ENCODE measurements at regions not wholly inside any gene's neighbourhood (a gene's known extent, or its start where the extent isn't known, plus 50 kb on each side); places are given as distances from the start of the nearest gene placed in this dataset.
A peak's percentile ranks its signal among the peaks of the same experiment; 100 is the strongest.

DNA sequence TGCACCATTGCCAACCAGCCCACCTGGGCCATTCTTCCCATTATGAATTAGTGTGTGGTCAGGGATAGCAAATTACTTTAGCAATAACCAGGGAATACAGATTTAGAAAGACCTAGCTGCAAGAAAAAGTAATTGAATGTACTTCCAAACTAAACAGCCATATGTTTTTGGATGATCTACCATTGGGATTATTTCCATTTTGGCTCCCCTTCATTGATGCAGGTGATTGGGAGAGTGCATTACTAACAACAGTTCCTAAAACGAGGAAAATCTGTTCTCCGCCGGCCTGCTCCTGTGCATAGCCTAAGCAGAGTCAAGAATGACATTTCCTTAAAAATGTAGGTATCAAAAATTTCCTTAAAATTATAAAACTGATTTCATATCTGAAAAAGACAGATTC is 58.5 kb downstream of the MAIP1 start:
- DNase-seq (ENCODE audit: low read depth): no peak

- DNase-seq (ENCODE audit: low read depth): no peak
Measured at GRCh38 chr2:200021449-200022114, 66.2 kb downstream of the MAIP1 start.

DNA sequence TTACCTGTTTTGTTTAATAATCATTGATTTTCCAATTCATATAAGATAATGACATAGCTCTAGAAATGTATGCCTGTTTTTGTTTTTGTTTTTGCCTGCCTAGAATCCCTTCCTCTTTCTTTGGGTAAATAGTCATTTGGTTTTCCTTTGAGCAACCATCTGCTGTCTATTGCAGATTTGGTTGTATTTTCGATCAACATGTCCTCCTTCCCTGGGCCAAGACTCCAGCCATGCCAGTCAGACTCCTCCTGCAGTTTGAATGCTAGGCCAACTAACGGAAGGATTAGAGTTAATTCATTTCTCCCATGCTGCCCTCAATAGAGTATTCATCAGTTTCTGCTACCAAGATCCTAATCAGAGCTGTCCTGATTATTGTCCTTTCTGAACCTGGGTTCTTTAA is 67.1 kb downstream of the MAIP1 start:
- DNase-seq (ENCODE audit: low read depth): no peak

DNA sequence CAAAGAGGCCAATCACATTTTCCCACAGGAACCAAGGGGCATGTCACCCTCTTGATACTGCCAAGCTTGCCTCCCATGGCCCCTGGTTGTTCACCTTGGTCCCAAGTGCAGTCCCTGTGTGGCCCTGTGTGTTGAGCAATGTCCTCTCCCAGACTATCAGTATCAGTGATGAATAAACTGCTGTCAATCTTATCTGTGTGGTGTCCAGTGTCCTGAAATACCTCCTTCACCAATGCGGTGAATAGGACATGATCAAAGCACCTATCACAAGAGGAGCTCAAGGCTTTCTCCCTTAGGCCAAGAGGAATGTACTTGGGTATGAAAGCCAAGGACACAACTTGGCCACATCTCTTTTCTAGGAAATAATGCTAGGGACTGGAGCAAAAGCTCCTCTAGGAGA is 68.2 kb downstream of the MAIP1 start:
- no peak for DNase-seq (ENCODE audit: low read depth)

DNA sequence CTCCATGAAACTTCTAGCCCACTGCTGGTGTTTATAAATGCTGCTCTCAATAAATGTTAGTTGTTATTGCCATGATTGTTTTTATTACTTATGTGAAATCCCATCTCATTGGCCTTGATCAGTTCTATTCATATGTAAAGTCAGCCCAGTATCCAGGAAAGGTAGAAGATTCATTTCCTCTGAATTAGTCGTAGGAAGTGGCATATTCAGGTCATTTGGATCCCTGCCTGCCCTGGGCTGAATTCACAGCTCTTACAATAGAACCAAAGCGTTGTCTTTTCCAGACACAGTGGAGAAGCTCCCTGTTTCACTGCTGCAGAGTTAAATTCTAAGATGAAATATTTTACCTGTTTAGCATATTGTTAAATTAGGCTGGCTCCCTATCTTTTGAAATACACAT is 70.3 kb downstream of the MAIP1 start:
- DNase-seq (ENCODE audit: low read depth): no peak

- peak; percentile 87 for DNase-seq (ENCODE audit: low read depth)
Measured at GRCh38 chr2:200026332-200027230, 71.2 kb downstream of the MAIP1 start.

- no peak for DNase-seq (ENCODE audit: low read depth)
Measured at GRCh38 chr2:200028998-200029397, 73.6 kb downstream of the MAIP1 start.

DNA sequence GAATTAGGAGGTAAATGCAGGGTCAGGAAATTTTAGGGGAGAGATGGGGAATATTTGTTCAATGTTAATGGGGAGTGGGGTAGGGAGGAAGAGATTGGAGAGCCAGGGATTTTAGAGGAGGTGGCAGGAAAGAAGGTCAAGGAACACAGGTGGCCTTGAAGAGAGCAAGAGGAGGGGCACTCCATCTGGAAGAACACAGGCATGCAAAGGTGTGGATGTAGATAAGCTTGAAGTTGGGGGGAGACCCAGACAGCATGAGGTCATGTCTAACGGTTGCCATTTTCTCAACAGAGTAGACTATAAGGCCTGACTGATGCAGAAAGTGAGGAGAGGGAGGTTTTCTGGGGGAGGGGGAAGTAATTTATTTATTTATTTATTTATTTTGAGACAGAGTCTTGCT is 77.5 kb downstream of the MAIP1 start:
- DNase-seq (ENCODE audit: low read depth): no peak

- no peak for DNase-seq (ENCODE audit: low read depth)
Measured at GRCh38 chr2:200033929-200034328, 78.5 kb downstream of the MAIP1 start.

- no peak for DNase-seq (ENCODE audit: low read depth)
Measured at GRCh38 chr2:200034816-200035215, 79.4 kb downstream of the MAIP1 start.

GRCh38 chr2:200039724-200040650 is 84.6 kb downstream of the MAIP1 start:
- DNase-seq (ENCODE audit: low read depth): peak; percentile 59

DNA sequence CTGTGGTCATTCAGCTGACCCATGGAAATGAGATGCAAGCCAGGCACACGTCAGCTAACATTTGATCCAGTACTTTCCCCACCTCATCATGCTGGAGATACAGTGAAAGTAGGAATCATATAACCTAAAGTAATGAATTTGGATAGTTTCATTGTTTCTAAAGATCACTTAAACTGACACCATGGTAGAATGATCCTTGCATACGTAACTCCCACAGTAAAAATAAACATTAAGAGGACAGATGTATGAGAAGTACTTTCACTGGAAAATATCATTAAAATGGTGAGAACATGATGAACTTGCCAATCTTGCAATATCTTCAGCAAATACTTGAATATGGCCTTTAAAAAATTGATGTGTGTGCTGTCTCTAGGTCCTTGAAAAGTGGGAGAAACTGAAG is 85.4 kb downstream of the MAIP1 start:
- no peak for DNase-seq (ENCODE audit: low read depth)

- DNase-seq (ENCODE audit: low read depth): no peak
Measured at GRCh38 chr2:200041639-200042038, 86.3 kb downstream of the MAIP1 start.

DNA sequence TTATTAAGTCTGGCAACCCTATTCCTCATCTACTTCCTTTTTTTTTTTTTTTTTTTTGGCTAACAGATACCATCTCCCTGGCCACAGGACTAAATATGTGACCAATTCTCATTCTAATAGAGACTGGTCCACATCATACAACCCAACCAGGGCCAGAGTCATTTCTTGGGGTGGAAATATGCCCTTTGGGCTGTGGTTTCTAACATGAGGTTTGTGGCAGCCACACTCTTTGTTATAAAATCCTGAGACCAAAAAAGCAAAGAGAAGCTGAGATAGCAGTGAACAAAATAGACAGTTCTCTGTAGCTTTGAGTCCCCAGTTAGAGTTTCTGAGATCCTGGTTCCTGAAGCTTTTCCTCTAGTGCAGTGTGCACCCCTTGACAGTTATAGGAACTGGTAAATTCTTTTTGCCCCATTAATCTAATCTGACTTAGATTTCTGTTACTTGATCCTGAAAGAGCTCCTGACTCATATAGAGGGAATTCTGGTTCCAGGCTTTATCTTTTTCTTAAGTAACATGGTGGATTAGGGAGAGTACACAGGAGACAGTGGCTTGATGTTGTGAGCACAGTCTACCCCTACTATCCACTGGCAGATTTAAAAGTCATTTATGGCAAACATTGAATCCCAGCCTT is 86.8 kb downstream of the MAIP1 start:
- no peak for DNase-seq (ENCODE audit: low read depth)

- no peak for DNase-seq (ENCODE audit: low read depth)
Measured at GRCh38 chr2:200042944-200043343, 87.6 kb downstream of the MAIP1 start.

DNA sequence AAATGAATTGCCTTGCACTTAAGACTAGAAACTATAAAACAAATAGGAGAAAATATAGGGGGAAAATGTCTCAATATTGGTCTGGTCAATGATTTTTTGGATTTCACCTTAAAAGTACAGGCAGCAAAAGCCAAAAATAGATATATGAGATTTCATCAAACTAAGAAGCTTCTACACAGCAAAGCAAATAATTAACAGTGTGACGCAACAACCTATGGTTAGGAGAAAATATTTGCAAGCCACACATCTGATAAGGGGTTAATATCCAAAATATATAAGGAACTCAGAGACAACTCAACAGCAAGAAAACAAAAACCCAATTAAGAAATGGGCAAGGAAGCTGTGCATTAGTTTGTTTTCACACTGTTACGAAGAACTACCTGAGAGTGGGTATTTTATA is 89.1 kb downstream of the MAIP1 start:
- DNase-seq (ENCODE audit: low read depth): no peak

GRCh38 chr2:200048421-200048820 is 93.0 kb downstream of the MAIP1 start:
- DNase-seq (ENCODE audit: low read depth): no peak

DNA sequence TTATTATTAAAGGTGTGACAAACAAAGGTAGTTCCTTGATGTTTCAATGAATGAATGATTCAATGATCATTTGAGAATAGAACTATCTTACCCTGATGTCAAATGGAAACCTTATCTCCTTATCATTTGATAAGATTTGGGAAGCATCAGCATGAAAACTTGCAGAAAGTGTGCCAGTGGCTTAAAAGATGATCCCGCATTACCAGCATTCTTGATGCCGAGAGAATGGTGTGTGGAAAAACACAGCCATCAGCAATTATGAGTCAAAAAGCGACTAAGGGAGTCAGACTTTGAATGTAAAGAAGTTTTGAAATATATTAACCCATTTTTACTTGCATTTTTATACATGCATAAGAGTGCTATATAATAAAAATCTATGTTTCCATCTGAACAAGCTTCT is 93.7 kb downstream of the MAIP1 start:
- no peak for DNase-seq (ENCODE audit: low read depth)

GRCh38 chr2:200050921-200051610 is 95.7 kb downstream of the MAIP1 start:
- no peak for DNase-seq (ENCODE audit: low read depth)

DNA sequence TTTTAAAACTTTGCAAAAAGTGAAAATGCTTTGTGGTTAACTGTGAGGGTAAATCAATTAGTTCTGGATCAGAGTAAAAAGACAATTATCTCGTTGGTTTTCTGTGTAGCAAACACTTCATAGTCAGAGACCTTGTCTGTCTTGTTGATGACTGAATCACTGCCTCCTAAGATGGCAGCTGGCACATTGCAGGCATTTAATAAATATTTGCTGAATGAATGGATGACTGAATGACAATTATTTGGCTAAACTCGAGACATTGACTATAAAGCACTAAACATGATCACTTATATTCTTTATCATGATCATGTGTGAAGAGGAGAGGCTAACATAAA is 96.2 kb downstream of the MAIP1 start:
- no peak for DNase-seq (ENCODE audit: low read depth)

GRCh38 chr2:200052627-200053026 is 97.2 kb downstream of the MAIP1 start:
- DNase-seq (ENCODE audit: low read depth): no peak
